AG09319 (cell line): ENCODE measurements at regions not wholly inside any gene's neighbourhood (a gene's known extent, or its start where the extent isn't known, plus 50 kb on each side); places are given as distances from the start of the nearest gene placed in this dataset.

Experiments used
- DNase-seq: peaks from one replicate; pipeline ENCODE4 v3.0.0-alpha.2; 2010; ENCODE audit warnings: low read depth; ENCODE audit errors: extremely low read depth
- TF ChIP-seq, protein P1 (sequence below): IDR thresholded peaks from 2 replicates; pipeline ENCODE4 v1.5.1; 2011; ENCODE audit warnings: low read depth, mild to moderate bottlenecking, inconsistent platforms, low read length, moderate library complexity

DNA sequence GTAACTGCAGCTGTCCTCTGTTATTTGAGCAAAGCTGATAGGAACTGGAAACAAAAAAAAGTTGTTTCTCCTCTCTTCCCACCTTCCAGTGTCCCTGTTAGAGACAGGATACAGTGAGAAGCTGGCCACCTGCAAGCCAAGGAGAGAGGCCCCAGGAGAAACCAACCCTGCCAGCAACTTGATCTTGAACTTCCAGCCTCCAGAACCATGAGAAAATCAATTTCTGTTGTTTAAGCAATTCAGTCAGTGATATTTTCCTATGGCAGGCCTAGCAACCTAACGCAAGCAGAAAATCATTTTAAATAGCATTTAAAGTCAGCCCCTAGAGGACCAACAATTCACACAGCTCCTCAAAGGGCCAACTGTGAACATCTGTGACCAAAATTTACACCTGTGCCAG is 291.3 kb downstream of the OXSM start:
- no peak for DNase-seq
- TF ChIP-seq, protein P1, sequence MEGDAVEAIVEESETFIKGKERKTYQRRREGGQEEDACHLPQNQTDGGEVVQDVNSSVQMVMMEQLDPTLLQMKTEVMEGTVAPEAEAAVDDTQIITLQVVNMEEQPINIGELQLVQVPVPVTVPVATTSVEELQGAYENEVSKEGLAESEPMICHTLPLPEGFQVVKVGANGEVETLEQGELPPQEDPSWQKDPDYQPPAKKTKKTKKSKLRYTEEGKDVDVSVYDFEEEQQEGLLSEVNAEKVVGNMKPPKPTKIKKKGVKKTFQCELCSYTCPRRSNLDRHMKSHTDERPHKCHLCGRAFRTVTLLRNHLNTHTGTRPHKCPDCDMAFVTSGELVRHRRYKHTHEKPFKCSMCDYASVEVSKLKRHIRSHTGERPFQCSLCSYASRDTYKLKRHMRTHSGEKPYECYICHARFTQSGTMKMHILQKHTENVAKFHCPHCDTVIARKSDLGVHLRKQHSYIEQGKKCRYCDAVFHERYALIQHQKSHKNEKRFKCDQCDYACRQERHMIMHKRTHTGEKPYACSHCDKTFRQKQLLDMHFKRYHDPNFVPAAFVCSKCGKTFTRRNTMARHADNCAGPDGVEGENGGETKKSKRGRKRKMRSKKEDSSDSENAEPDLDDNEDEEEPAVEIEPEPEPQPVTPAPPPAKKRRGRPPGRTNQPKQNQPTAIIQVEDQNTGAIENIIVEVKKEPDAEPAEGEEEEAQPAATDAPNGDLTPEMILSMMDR = no peak

DNA sequence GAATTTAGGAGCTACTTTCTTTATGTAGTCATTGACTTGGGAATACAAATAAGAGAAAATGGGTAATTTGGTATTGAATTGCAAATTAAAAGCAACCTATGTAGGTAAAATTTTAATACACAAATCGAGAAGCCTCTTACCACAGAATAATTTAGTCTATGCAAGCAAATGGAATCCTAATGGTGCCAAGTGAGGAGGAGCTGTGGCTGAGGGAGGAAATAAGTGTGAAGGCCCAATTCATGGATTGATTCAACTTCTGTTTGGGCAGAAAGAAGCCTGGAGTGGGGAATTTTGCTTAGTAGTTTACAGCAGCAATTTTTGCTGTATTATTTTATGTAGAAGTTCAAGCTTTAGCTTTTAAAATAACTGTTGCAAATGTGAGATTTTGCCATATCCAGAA is 291.9 kb downstream of the OXSM start:
- TF ChIP-seq, protein P1 = no peak

DNA sequence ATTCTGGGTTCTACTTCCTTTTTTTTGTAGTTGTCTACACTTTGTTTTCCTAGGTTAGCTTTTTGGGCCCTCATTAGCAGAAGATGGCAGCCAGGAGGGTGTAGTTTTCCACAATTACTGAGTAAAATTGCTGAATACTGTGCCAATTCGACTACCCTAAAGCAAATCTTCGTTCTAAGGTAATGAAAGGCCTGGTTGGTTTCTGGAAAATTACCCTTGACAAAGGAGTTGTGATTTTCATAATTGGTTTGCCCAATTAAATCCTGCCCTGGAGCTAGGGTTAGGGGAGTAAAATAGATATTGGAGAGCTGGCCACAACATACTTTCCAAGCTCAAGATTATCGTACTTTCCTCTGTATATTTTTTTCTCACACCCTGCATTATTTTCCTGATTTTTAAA is 293.0 kb downstream of the OXSM start:
- DNase-seq = no peak
- TF ChIP-seq, protein P1 = no peak

More for the DNA sequence above, 291.9 kb downstream of the OXSM start:
- DNase-seq = no peak

DNA sequence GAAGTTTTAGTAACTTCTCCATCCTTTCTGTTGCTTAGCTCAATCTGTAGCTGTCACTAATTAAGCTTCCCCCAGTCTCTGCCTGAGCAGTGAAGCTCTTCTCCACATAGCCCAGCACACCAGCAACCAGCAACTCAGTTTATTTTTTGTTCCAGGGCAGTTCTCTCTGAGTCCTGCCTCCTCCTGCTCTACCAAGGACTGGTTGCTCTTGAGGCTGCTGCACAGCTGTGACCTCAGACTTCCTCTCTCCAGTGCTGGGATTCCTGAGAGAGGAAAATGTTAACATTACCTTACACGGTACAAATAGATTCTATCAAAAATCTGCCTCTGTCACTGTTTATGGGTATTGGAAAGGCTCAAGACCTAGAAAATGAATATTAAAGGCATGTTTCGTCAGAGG is 294.7 kb downstream of the OXSM start:
- TF ChIP-seq, protein P1 = no peak
- no peak for DNase-seq

DNA sequence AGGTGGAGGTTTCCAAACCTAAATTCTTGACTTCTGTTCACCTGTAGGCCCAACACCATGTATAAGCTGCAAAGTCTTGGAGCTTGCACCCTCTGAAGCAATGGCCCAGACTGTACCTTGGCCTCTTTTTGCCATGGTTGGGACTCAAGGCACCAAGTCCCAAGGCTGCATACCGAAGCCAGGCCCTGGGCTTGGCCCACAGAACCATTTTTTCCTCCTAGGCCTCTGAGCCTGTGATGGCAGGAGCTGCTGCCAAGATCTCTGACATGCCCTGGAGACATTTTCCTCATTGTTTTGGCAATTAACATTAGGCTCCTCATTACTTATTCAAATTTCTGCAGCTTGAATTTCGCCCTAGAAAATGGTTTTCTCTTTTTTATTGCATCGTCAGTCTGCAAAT is 297.9 kb downstream of the OXSM start:
- TF ChIP-seq, protein P1 = no peak
- no peak for DNase-seq

DNA sequence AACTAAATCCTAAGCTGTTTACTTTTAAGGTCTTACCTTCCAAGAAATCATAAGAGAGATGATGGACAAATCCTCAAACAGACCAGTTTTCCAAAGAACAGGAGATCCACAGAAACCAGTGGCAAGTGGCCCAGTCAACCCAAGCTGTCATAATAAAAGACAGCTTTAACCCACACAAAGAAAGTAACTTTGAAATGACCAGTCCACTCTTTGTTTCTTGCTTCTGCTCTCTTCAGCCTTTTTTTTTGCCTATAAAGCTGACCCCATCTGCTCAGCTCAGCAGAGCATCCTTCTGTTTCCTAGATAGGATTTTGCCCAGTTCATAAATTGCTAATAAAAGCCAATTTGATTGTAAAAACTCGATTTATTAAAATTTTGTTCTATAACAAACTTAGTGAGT is 299.4 kb downstream of the OXSM start:
- TF ChIP-seq, protein P1 = no peak
- no peak for DNase-seq

DNA sequence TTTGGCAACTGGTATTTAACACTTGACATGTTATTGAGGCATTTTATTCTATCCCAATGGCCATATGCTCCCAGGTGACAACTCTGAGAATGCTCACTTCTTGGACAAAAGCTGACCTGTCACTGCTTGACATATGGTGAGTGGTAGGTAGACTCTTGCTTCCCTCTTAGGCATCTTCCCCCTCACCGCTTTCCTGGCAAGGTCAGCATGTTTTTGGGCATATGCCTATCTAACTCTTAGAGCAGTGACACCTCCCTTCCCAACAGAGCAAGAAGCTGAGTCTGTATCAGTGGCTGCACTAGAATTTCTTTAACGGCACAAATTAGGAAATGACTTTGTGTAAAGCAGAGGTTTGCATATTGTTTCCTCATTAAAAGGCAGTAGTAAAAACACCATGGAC is 300.7 kb downstream of the OXSM start:
- TF ChIP-seq, protein P1 = no peak
- no peak for DNase-seq
